ENCODE measurements at regions not wholly inside any gene's neighbourhood (a gene's known extent, or its start where the extent isn't known, plus 50 kb on each side); places are given as distances from the start of the nearest gene placed in this dataset.

DNA sequence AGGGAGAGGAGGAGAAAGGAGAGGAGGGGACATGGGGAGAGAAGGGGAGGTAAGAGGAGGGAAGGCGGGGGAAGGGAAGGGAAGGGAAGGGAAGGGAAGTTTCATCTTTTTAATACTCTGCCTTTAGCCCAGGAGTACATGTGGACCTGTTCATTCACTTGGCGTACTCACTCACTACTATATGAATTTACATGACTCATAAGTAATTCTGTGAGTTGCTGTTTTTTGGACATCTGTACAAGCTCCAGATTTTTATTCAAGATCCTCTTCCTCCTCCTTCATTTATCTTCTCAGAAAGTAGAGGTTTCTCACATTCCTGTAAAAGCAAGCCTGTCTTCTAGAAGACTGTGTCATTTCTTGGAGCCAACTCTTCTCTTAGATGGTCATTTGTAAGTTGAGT, 84.6 kb downstream of the RDH14 start:
- Histone ChIP-seq H3K27me3 (replicated peaks in 1 of 4; ENCODE audit: control extremely low read depth in 1 of 4, control insufficient read depth in 3 of 4, insufficient read depth in 4 of 4, low read length in 3 of 4) (no peaks in the 10 kb centered on the region), H3K4me2 (replicated peaks; ENCODE audit: low read depth, low read length, poor library complexity, severe bottlenecking) (no peak overlapping the region), H3K9ac (ENCODE audit: low read length) (no peak overlapping the region), H3K79me2 (ENCODE audit: control insufficient read depth, insufficient read depth, low read length) (no peaks in the 10 kb centered on the region), H3K36me3 (replicated peaks in 1 of 2; ENCODE audit: control extremely low read depth in 1 of 2, control insufficient read depth in 1 of 2, extremely low read depth in 1 of 2, insufficient read depth in 2 of 2, low read length in 1 of 2) (no peaks in the 10 kb centered on the region), H3K4me3 (ENCODE audit: control extremely low read depth in 1 of 5, extremely low read depth in 1 of 5, insufficient read depth in 1 of 5, low read depth in 2 of 5, low read length in 4 of 5) (no peak overlapping the region), H4K20me1 (ENCODE audit: control insufficient read depth, insufficient read depth, low read length, poor library complexity, severe bottlenecking) (no peaks in the 10 kb centered on the region), H3K9me3 (ENCODE audit: control extremely low read depth in 1 of 3, control insufficient read depth in 2 of 3, insufficient read depth in 1 of 3, low read length in 2 of 3) (no peaks in the 10 kb centered on the region), H2AFZ (ENCODE audit: insufficient read depth, low read depth, low read length, poor library complexity, severe bottlenecking) (no peak overlapping the region), H3K27ac (ENCODE audit: low read length in 2 of 2) (no peak overlapping the region), H3K4me1 (ENCODE audit: control insufficient read depth in 2 of 2, insufficient read depth in 2 of 2, low read length in 2 of 2) (no peaks in the 10 kb centered on the region)
- POLR2A ChIA-PET, result no interaction called here
- no CpG with 5 or more reads among the region's 2 CpGs for WGBS (ENCODE audit: insufficient coverage)
- H3K4me1 Mint-ChIP-seq, result no peaks in the 10 kb centered on the region
- peaks cover 20% of the 10 kb centered on the region for H3K27me3 Mint-ChIP-seq
- CTCF ChIA-PET, result no interaction called here
- DNase-seq, result no peak
- no peak for TF ChIP-seq EZH2 (IDR thresholded peaks at IDR 0.05; ENCODE audit: borderline replicate concordance, insufficient read depth, low read depth, low read length, poor library complexity, severe bottlenecking)
- TF ChIP-seq, protein P1, sequence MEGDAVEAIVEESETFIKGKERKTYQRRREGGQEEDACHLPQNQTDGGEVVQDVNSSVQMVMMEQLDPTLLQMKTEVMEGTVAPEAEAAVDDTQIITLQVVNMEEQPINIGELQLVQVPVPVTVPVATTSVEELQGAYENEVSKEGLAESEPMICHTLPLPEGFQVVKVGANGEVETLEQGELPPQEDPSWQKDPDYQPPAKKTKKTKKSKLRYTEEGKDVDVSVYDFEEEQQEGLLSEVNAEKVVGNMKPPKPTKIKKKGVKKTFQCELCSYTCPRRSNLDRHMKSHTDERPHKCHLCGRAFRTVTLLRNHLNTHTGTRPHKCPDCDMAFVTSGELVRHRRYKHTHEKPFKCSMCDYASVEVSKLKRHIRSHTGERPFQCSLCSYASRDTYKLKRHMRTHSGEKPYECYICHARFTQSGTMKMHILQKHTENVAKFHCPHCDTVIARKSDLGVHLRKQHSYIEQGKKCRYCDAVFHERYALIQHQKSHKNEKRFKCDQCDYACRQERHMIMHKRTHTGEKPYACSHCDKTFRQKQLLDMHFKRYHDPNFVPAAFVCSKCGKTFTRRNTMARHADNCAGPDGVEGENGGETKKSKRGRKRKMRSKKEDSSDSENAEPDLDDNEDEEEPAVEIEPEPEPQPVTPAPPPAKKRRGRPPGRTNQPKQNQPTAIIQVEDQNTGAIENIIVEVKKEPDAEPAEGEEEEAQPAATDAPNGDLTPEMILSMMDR (IDR thresholded peaks at IDR 0.05), result no peak
- H3K9me3 Mint-ChIP-seq (ENCODE audit: insufficient read depth), result no peaks in the 10 kb centered on the region
- no peak for ATAC-seq (ENCODE audit: low read depth)
- H3K4me3 Mint-ChIP-seq, result no peak overlapping the region
- intact Hi-C loops (cut with micrococcal nuclease), result no loop called here
- H3K27ac Mint-ChIP-seq, result no peak overlapping the region

DNA sequence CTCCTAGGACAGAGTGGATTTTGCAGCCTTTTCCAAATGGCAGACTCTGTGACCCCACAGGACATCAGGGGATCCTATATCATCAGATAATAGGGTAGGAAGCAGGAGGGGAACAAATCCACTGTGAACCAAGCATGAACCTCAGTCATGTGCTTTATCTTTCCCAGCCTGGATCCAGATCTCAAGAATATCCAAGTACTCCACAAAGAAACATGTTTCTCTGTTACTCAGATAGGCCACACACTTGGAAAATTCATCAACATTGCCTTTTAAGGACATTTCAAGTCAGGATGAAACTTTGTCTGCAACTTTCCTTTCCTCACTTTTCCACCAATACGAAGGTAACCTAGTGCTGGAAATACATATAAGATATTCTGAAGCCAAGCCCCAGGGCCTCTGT, 85.8 kb downstream of the RDH14 start:
- CTCF ChIA-PET, result no interaction called here

More for the DNA sequence above, 85.8 kb downstream of the RDH14 start:
- DNase-seq, result no peak
- Histone ChIP-seq H3K27me3 (replicated peaks in 1 of 4; ENCODE audit: control extremely low read depth in 1 of 4, control insufficient read depth in 3 of 4, insufficient read depth in 4 of 4, low read length in 3 of 4) (no peaks in the 10 kb centered on the region), H3K27ac (ENCODE audit: low read length in 2 of 2) (no peak overlapping the region), H2AFZ (ENCODE audit: insufficient read depth, low read depth, low read length, poor library complexity, severe bottlenecking) (no peak overlapping the region), H3K4me3 (ENCODE audit: control extremely low read depth in 1 of 5, extremely low read depth in 1 of 5, insufficient read depth in 1 of 5, low read depth in 2 of 5, low read length in 4 of 5) (no peak overlapping the region), H3K4me1 (ENCODE audit: control insufficient read depth in 2 of 2, insufficient read depth in 2 of 2, low read length in 2 of 2) (no peaks in the 10 kb centered on the region), H3K9me3 (ENCODE audit: control extremely low read depth in 1 of 3, control insufficient read depth in 2 of 3, insufficient read depth in 1 of 3, low read length in 2 of 3) (no peaks in the 10 kb centered on the region), H4K20me1 (ENCODE audit: control insufficient read depth, insufficient read depth, low read length, poor library complexity, severe bottlenecking) (no peaks in the 10 kb centered on the region), H3K9ac (ENCODE audit: low read length) (no peak overlapping the region), H3K79me2 (ENCODE audit: control insufficient read depth, insufficient read depth, low read length) (no peaks in the 10 kb centered on the region), H3K36me3 (replicated peaks in 1 of 2; ENCODE audit: control extremely low read depth in 1 of 2, control insufficient read depth in 1 of 2, extremely low read depth in 1 of 2, insufficient read depth in 2 of 2, low read length in 1 of 2) (no peaks in the 10 kb centered on the region), H3K4me2 (replicated peaks; ENCODE audit: low read depth, low read length, poor library complexity, severe bottlenecking) (no peak overlapping the region)
- H3K27me3 Mint-ChIP-seq, result peaks cover 20% of the 10 kb centered on the region
- no peak overlapping the region for H3K4me3 Mint-ChIP-seq
- H3K27ac Mint-ChIP-seq, result no peak overlapping the region
- TF ChIP-seq, protein P1 (IDR thresholded peaks at IDR 0.05), result no peak
- no peak for TF ChIP-seq EZH2 (IDR thresholded peaks at IDR 0.05; ENCODE audit: borderline replicate concordance, insufficient read depth, low read depth, low read length, poor library complexity, severe bottlenecking)
- H3K4me1 Mint-ChIP-seq, result no peaks in the 10 kb centered on the region
- POLR2A ChIA-PET, result no interaction called here
- H3K9me3 Mint-ChIP-seq (ENCODE audit: insufficient read depth), result no peaks in the 10 kb centered on the region
- no CpG with 5 or more reads among the region's 1 CpG for WGBS (ENCODE audit: insufficient coverage)
- ATAC-seq (ENCODE audit: low read depth), result no peak
- intact Hi-C loops (cut with micrococcal nuclease), result no loop called here

Measured in B cell (primary cell).